Fibroblast of lung (primary cell): ENCODE measurements at regions not wholly inside any gene's neighbourhood (a gene's known extent, or its start where the extent isn't known, plus 50 kb on each side); places are given as distances from the start of the nearest gene placed in this dataset.

Experiments used
- EZH2 ChIP-seq: IDR thresholded peaks from 2 replicates; pipeline ENCODE4 v1.5.1; 2012; ENCODE audit warnings: low read length, control low read depth, mild to moderate bottlenecking; ENCODE audit errors: missing control alignments
- TF ChIP-seq, protein P1 (sequence below), 2 donors: IDR thresholded peaks in 1 of 2; conservative IDR thresholded peaks in 1 of 2; 1 replicate in 1 of 2; 2 replicates in 1 of 2; pipeline ENCODE4 v1.5.1; 2011 to 2012; ENCODE audit warnings: low read length in 2 of 2, control low read depth in 1 of 2, inconsistent platforms in 1 of 2, low read depth in 1 of 2, mild to moderate bottlenecking in 1 of 2

DNA sequence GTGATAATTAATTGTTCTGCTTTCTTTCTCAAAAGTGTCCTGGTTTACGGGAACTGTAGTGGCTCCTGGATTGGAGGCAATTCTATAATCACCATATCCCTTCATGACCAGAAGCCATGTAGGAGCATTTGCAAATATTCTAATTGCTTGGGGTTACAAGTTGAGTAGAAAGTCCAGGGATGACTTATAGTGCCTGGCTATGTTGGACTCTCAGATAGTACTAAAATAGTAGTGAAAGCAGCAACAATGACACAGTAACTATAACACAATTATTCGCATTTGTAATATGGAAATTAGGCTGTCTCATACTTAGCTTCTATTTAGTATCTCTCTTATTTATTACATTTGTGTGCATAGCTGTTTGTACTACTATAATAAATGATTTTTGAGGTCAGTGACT is 712.5 kb upstream of the GRAMD2B start:
- TF ChIP-seq, protein P1, sequence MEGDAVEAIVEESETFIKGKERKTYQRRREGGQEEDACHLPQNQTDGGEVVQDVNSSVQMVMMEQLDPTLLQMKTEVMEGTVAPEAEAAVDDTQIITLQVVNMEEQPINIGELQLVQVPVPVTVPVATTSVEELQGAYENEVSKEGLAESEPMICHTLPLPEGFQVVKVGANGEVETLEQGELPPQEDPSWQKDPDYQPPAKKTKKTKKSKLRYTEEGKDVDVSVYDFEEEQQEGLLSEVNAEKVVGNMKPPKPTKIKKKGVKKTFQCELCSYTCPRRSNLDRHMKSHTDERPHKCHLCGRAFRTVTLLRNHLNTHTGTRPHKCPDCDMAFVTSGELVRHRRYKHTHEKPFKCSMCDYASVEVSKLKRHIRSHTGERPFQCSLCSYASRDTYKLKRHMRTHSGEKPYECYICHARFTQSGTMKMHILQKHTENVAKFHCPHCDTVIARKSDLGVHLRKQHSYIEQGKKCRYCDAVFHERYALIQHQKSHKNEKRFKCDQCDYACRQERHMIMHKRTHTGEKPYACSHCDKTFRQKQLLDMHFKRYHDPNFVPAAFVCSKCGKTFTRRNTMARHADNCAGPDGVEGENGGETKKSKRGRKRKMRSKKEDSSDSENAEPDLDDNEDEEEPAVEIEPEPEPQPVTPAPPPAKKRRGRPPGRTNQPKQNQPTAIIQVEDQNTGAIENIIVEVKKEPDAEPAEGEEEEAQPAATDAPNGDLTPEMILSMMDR (conservative IDR thresholded peaks at IDR 0.05 in 1 of 2, IDR thresholded peaks at IDR 0.05 in 1 of 2; ENCODE audit: low read depth in 1 of 2, low read length in 2 of 2): no peak
- no peak for TF ChIP-seq EZH2
